Muscle layer of duodenum (tissue), 2 donors: ENCODE measurements at regions not wholly inside any gene's neighbourhood (a gene's known extent, or its start where the extent isn't known, plus 50 kb on each side); places are given as distances from the start of the nearest gene placed in this dataset.
"Not testable (repeated sequence)": the region's sequence is repeated elsewhere in the genome, so short reads cannot be mapped to it uniquely, and the experiment has no call there.

Experiments
- H3K27ac ChIP-seq: one replicate; pipeline ENCODE4 v1.7.0; 2013; ENCODE audit warnings: mild to moderate bottlenecking, low read length
- H3K27me3 ChIP-seq: one replicate; pipeline ENCODE4 v1.7.0; 2013; ENCODE audit warnings: low read depth, mild to moderate bottlenecking, control low read depth, low read length
- H3K36me3 ChIP-seq, 2 donors: one replicate each; pipeline ENCODE4 v1.7.0; 2013; ENCODE audit warnings: low read length in 2 of 2, control low read depth in 1 of 2, mild to moderate bottlenecking in 1 of 2; ENCODE audit not compliant: insufficient read depth in 2 of 2, control insufficient read depth in 1 of 2
- H3K4me1 ChIP-seq, 2 donors: one replicate each; pipeline ENCODE4 v1.7.0; 2013; ENCODE audit warnings: low read length in 2 of 2, mild to moderate bottlenecking in 2 of 2, control low read depth in 1 of 2, moderate library complexity in 1 of 2; ENCODE audit not compliant: insufficient read depth in 2 of 2, control insufficient read depth in 1 of 2
- H3K4me3 ChIP-seq, 2 donors: one replicate each; pipeline ENCODE4 v1.7.0; 2013; ENCODE audit warnings: low read length in 2 of 2, low read depth in 1 of 2, mild to moderate bottlenecking in 1 of 2
- H3K9me3 ChIP-seq, 2 donors: one replicate each; pipeline ENCODE4 v1.7.0; 2013; ENCODE audit warnings: low read length in 2 of 2, control low read depth in 1 of 2, mild to moderate bottlenecking in 1 of 2; ENCODE audit not compliant: control insufficient read depth in 1 of 2
- donor health status: healthy.

DNA sequence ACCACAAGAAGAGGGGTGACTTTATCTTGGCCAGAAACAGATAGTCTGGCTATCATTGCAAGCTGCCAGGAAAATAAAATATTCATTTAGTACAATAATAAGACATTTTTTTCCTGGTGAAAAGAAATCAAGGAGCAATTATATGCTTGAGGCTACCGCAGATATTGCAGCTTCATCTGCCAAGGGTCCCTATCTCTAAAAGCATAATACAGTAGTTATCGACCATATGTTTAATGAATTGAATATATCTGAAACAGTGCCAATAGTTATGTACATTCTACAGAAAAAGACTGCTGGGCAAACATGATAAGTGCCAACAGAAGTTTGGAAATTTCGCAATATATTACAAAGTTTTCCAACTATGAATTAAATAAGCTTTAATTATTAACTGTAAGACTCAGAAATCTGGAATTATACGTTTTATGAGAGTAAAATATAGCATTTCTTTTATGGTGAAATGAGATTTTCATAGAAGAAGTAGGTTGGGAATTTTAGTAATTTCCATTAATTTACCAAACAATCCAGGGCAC, 561.1 kb upstream of the ZP4 start:
- Histone ChIP-seq H3K4me1 (no peaks in the 10 kb centered on the region), H3K27ac (no peak overlapping the region), H3K36me3 (no peaks in the 10 kb centered on the region), H3K27me3 (no peaks in the 10 kb centered on the region), H3K4me3 (no peak overlapping the region), H3K9me3 (no peaks in the 10 kb centered on the region)

DNA sequence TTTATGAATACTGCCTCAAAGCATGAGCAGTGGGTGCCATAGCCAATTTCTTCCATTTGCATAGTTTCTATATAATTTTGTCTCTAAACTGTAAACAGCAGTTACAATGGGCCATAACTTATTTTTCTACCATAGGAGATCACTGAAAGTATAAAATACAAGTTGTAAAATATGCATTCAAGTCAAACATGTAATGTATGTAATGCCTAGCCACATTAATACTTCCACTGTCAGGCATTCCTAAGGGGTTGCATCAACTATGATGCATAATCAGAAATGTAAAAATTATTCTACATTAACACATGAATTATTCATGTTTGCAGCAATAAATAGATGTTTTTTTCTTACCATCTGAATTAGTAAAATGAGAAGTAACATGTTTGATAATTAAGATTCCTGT, 560.3 kb upstream of the ZP4 start:
- no peak overlapping the region for H3K4me3 ChIP-seq
- H3K27me3 ChIP-seq = no peaks in the 10 kb centered on the region
- H3K36me3 ChIP-seq = no peaks in the 10 kb centered on the region
- no peaks in the 10 kb centered on the region for H3K4me1 ChIP-seq
- no peak overlapping the region for H3K27ac ChIP-seq
- H3K9me3 ChIP-seq = no peaks in the 10 kb centered on the region

DNA sequence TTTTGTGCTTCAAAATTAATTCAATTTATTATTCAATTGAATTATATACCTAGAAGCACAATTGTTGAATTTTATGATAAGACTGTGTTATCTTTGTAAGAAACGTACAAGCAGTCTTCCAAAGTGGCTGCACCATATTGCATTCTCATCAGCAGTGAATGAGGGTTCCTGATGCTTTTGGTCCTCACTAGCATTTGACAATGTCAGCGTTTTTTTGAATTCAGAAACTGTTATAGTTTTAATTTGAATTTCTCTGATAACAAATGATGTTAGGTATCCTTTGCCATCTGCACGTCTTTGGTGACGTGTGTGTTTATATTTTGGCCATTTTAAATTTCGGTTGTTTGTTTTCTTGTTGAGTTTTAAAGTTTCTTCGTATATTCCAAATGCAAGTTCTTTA, 553.0 kb upstream of the ZP4 start:
- Histone ChIP-seq H3K27ac (no peak overlapping the region), H3K9me3 (peaks cover 0 to 6% of the 10 kb centered on the region in 2 donors), H3K4me1 (no peaks in the 10 kb centered on the region), H3K27me3 (no peaks in the 10 kb centered on the region), H3K36me3 (no peaks in the 10 kb centered on the region), H3K4me3 (no peak overlapping the region)

DNA sequence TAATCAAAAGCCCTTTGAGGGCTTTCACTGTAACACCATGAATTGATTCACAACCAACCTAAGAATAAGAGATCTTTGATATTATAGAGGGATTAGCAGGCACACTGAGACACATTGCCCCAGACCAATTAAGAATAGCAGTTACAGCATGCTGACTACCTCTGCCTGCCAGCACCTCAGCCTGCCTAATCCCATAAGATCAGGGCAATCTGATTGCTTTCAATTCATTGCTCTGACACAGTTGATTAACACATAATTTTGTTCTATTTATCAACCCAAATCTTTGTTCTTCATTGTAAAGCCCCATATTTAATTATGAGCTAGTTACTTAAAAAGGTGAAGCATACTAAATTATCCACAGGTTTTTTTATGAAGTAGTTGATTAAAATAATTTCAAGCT, 548.8 kb upstream of the ZP4 start:
- Histone ChIP-seq H3K9me3 (no peaks in the 10 kb centered on the region), H3K4me1 (no peaks in the 10 kb centered on the region), H3K4me3 (no peak overlapping the region), H3K36me3 (no peaks in the 10 kb centered on the region), H3K27me3 (no peaks in the 10 kb centered on the region), H3K27ac (no peak overlapping the region)

DNA sequence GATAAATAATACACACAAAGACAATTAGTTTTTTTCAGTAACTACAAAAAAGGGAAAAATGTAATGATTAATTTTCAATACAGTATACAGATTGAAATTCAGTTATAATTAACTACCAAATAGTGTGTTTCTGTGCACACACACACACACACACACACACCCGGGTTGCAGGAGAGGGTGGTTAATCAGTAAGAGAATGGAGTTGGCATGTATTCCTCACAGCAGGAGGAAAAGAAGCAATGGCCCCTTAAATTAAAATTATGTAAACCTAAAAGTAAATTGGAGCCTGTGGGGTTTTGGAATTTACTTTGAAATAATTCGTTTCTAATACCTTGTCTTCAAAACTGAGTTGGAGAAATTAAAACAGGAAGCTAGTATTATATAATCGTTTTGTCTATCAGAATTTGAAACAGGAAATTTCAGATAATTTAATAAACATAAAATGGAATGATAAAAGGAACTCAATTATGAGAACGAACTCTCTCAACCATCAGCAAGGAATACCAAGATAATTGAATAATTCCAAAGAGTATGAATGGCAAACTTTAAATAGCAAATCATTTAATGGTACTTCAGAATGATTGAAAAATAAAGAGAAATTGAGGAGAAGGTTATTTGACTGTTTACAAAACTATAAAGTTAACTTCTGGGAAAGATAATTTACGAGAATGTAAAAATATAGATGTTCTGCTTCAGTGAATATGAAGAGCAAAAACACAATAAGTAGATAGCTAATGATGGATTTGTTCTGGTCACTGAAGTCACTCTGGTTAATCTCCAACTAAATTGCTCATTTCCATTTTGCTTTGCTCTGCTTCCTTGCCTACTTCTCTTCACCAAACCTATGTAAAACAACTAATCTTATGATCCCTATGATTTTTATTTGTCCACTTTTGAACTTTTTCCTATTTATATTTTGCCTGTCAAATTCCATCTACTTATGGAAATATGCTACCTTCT, 547.9 kb upstream of the ZP4 start:
- Histone ChIP-seq H3K27me3 (no peaks in the 10 kb centered on the region), H3K9me3 (no peaks in the 10 kb centered on the region), H3K27ac (no peak overlapping the region), H3K4me1 (no peaks in the 10 kb centered on the region), H3K36me3 (no peaks in the 10 kb centered on the region), H3K4me3 (no peak overlapping the region)

- H3K4me3 ChIP-seq, H3K36me3 ChIP-seq, H3K27me3 ChIP-seq, H3K27ac ChIP-seq, H3K9me3 ChIP-seq, H3K4me1 ChIP-seq: not testable (repeated sequence)
Observed at GRCh38 chr1:238429703-238430102, 539.0 kb upstream of the ZP4 start.

DNA sequence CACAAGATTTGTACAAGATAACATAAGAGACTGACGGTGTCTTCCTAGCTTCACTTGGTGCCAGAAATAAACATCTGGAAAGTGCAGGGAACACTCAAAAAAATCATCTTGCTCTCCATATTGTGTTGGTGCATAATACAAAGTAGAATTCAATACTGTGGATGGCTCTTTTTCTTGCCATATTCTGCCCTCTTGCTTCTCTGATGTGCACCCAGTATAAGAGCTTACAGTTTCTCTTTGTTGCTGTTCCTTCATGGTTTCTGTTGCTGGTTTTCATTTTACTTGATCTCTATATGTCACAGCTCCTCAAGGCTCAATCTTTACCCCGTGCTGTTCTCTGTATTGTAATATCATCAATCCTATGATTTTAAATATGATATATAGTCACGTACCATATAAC, 528.5 kb upstream of the ZP4 start:
- Histone ChIP-seq H3K27me3 (no peaks in the 10 kb centered on the region), H3K27ac (no peak overlapping the region), H3K4me1 (no peaks in the 10 kb centered on the region), H3K9me3 (no peaks in the 10 kb centered on the region), H3K4me3 (no peak overlapping the region), H3K36me3 (no peaks in the 10 kb centered on the region)

DNA sequence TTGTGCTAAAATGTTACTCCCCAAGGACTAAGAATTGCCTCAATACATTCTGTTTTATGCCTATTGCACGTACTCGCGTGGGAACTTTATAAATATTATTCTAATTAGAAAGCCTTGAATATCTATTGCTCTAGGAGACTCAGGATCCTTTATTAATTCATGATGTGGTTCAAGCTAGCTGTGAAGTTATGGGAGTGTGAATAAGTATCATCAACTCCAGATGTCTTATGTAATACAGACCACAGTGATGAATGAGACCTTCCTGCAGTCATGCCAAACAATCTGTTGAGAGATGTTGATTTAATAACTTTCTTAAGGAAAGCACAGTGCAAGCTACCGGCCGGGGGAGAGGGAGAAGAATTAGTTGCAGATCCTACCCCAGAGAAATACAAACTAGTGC, 519.2 kb upstream of the ZP4 start:
- no peaks in the 10 kb centered on the region for H3K9me3 ChIP-seq
- no peaks in the 10 kb centered on the region for H3K4me1 ChIP-seq
- H3K27ac ChIP-seq = no peak overlapping the region
- H3K4me3 ChIP-seq = no peak overlapping the region
- H3K27me3 ChIP-seq = no peaks in the 10 kb centered on the region
- H3K36me3 ChIP-seq = no peaks in the 10 kb centered on the region

DNA sequence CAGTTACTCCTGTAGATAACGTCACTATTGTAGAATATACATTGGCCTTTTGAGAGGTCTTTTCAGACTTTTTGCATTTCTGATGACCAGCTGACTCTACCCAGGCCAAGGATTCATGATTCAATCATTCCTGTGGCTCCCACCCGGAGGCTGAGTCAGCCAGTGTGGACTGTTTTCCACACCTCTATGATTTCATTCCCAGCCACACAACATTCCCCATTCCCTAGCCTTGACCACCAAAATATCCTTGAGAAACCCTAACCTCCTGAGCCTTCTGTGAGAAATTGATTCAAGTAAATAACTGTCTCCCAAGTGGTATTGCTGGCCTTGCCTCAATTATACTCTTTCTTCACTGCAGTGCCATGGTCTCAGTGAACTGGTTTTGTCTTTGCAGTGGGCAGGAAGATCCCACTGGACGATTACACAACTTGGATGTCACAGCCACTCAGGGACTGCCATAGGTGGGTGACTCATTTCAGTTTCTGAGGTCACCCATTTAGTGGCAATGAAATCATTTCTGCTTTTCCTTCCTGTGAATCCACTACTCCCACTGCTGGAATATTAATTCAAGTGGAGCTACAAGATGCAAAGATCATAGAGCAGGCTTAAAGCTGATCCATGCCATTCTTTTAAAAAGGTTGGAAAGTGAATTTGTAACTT, 518.6 kb upstream of the ZP4 start:
- no peaks in the 10 kb centered on the region for H3K27me3 ChIP-seq
- H3K27ac ChIP-seq = no peak overlapping the region
- H3K36me3 ChIP-seq = no peaks in the 10 kb centered on the region
- no peaks in the 10 kb centered on the region for H3K4me1 ChIP-seq
- no peaks in the 10 kb centered on the region for H3K9me3 ChIP-seq
- H3K4me3 ChIP-seq = no peak overlapping the region

GRCh38 chr1:238408737-238409136, 518.0 kb upstream of the ZP4 start:
- H3K27me3 ChIP-seq = no peaks in the 10 kb centered on the region
- H3K9me3 ChIP-seq = no peaks in the 10 kb centered on the region
- H3K36me3 ChIP-seq = no peaks in the 10 kb centered on the region
- no peak overlapping the region for H3K27ac ChIP-seq
- no peak overlapping the region for H3K4me3 ChIP-seq
- H3K4me1 ChIP-seq = no peaks in the 10 kb centered on the region

GRCh38 chr1:238406098-238406860, 515.6 kb upstream of the ZP4 start:
- no peaks in the 10 kb centered on the region for H3K4me1 ChIP-seq
- H3K4me3 ChIP-seq = no peak overlapping the region
- no peaks in the 10 kb centered on the region for H3K9me3 ChIP-seq
- H3K27ac ChIP-seq = no peak overlapping the region
- no peaks in the 10 kb centered on the region for H3K36me3 ChIP-seq
- no peaks in the 10 kb centered on the region for H3K27me3 ChIP-seq
